Central memory CD8-positive, alpha-beta T cell (primary cell): ENCODE measurements at regions not wholly inside any gene's neighbourhood (a gene's known extent, or its start where the extent isn't known, plus 50 kb on each side); places are given as distances from the start of the nearest gene placed in this dataset.

Source experiments
- ATAC-seq: fragments of 150-1000 bp; cut with Tn5 transposase; replicated peaks from 2 replicates; pipeline ENCODE4 v1.10.0; 2022; ENCODE audit warnings: mild to moderate bottlenecking, moderate FRiP score, moderate number of reproducible peaks; ENCODE audit not compliant: poor library complexity, severe bottlenecking; ENCODE audit errors: extremely low read depth
- DNase-seq, 2 donors: peaks; one replicate each; pipeline ENCODE4 v3.0.0; 2021; ENCODE audit warnings: low spot score in 2 of 2
- H3K27ac Mint-ChIP-seq: one replicate; pipeline ENCODE4 v1.8.0; 2022; ENCODE audit warnings: low read depth, mild to moderate bottlenecking, moderate library complexity, mixed read lengths
- H3K27me3 Mint-ChIP-seq: one replicate; pipeline ENCODE4 v1.8.0; 2022; ENCODE audit warnings: mixed read lengths
- H3K36me3 Mint-ChIP-seq: one replicate; pipeline ENCODE4 v1.8.0; 2022; ENCODE audit warnings: mild to moderate bottlenecking, moderate library complexity, mixed read lengths; ENCODE audit not compliant: insufficient read depth
- H3K4me1 Mint-ChIP-seq: one replicate; pipeline ENCODE4 v1.8.0; 2022; ENCODE audit warnings: mixed read lengths
- H3K4me3 Mint-ChIP-seq: one replicate; pipeline ENCODE4 v1.8.0; 2022; ENCODE audit warnings: mild to moderate bottlenecking, moderate library complexity, mixed read lengths
- H3K9me3 Mint-ChIP-seq: one replicate; pipeline ENCODE4 v1.8.0; 2022; ENCODE audit warnings: mixed read lengths

DNA sequence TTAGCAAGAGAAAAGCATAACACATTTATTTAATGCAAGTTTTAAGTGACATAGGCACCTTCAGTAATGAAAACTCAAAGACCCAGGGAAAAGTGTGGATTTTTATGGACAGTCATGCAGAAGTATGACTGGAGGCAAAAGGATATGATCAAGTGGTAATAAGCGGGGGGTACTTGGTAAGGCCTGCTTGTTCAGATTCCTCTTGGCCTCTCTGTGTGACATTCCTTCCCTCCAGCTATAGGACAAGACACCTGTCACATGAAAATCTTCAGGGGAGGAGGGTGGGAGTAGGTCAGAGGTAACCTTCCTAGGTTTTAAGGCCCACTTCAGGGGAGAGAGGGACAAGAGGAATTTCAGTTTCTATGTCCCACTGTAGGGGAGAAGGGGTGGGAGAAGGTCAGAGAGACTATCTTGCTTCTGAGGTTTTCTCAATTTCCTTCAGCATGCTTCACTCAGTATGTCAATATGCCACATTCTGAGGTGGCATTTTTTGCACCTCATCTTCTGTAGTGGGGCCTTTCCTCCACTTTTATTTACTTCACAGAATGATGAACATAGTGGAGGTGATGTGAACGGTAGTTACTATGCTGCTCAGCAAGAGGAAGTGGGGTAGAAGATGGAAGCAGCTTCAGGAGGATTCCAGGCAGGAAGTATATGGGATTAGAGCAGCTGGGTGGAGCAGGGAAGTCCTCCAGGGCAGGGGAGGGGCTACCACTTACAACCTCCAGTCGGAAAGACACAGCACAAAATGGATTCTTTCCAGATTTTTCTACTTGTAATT, 73.2 kb upstream of the RFC3 start:
- Mint-ChIP-seq H3K27ac (peak overlapping the region; percentile 87), H3K36me3 (peaks cover 4% of the 10 kb centered on the region), H3K27me3 (no peaks in the 10 kb centered on the region), H3K4me1 (peaks cover 36% of the 10 kb centered on the region), H3K9me3 (no peaks in the 10 kb centered on the region), H3K4me3 (no peak overlapping the region)
- DNase-seq (no peak), ATAC-seq (peak; percentile 33)

DNA sequence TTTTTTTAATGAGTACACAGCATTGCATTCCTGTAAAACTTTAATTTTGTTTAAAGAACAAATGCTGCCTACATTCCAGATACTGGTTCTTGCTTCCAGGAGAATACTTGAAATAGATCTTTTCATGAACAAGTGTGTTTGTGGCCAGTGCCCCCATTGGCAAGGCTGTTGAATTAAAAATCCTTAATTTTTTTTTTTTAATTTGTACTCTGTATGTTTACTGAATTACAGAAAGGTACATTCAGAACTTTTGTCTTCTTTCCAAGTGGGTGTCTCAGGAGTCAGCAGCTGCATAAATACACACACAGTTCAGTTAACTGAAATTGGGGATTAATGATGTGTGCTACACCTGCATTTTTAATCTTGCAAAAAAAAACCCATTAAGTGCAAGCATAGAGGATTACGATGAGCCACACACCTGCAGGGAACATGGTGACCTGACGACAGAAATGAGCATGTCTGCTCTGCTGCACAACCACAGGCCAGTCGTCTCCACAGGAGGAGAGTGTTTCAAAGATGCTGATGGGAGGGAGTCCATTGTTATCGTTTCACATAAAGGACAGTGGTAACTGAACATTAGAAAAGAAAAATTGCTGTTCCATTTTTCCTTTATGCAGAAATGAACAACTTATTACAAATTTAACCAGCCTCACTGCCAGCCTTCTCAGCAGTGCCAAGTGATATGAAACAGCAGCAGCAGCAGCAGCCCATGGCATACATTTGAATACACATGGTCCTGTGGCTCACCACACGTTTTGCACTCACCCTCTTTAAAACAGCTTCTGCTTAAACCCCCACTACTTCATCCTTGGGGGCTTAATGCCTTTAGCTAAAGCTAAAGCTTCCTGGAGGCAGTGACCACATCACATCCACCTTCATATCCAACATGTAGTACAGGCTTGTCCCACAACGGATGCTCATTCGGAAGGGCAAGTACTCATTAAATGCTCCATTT, 72.3 kb upstream of the RFC3 start:
- peaks cover 33% of the 10 kb centered on the region for H3K4me1 Mint-ChIP-seq
- H3K27me3 Mint-ChIP-seq = no peaks in the 10 kb centered on the region
- H3K4me3 Mint-ChIP-seq = no peak overlapping the region
- no peak for DNase-seq
- peaks cover 4% of the 10 kb centered on the region for H3K36me3 Mint-ChIP-seq
- no peaks in the 10 kb centered on the region for H3K9me3 Mint-ChIP-seq
- peak overlapping the region; percentile 87 for H3K27ac Mint-ChIP-seq
- ATAC-seq = no peak

DNA sequence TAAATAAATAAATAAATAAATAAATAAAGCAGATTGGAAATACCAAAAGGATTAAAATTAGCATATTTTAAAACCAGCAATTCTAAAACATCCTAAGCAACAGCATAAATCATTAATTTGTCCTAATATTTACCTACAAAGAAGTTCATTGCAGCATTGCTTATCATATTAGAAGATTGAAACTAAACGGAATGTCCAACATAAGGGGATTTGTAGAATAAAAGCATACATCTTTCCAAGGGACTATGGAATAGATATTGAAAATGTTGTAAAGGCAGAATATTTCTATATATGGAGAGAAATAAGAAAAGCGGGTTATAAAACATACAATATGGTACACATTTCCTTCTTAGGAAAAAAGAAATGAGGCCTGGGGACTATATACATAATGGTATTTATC, 71.1 kb upstream of the RFC3 start:
- ATAC-seq (no peak), DNase-seq (no peak)
- Mint-ChIP-seq H3K4me3 (no peak overlapping the region), H3K4me1 (peaks cover 29% of the 10 kb centered on the region), H3K27ac (no peak overlapping the region), H3K9me3 (no peaks in the 10 kb centered on the region), H3K27me3 (no peaks in the 10 kb centered on the region), H3K36me3 (peaks cover 4% of the 10 kb centered on the region)

DNA sequence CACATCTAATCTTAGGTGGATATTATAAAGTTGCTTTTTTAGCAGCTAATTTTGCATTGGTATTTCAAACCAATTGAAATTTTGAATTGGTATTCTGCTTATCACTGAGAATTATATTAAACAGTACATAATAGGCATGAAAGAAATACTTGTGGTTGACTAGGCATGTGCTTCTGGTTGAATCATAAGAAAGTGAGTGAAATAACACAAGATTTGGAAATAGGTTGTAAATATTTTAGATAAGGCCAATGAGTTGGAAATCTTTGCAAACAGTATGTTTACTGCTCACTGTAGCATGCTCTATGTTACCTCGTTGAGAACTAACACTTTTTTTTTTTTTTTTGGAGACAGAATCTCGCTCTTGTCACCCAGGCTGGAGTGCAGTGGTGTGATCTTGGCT, 66.8 kb upstream of the RFC3 start:
- no peak for DNase-seq
- no peak for ATAC-seq
- Mint-ChIP-seq H3K27ac (no peak overlapping the region), H3K36me3 (no peaks in the 10 kb centered on the region), H3K27me3 (no peaks in the 10 kb centered on the region), H3K4me3 (no peak overlapping the region), H3K9me3 (no peaks in the 10 kb centered on the region), H3K4me1 (no peaks in the 10 kb centered on the region)

DNA sequence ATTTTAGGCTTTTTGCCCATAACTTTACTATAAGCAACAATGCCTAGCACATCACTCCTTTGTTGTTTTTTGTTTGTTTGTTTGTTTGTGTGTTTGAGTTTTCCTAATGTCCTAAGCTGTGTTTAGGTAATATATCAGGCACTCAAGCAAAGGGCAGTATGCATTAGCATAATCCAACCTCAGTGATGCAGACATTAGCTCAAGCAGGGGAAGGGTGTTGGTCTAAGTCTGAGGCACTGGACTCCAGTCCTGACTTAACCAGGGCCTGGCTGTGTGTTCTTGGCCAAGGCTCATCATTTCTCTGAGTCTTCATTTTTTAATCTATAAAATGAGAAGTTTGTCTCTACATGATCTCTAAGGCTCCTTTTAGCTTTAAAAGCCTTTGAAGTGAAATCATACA, 65.9 kb upstream of the RFC3 start:
- no peaks in the 10 kb centered on the region for H3K36me3 Mint-ChIP-seq
- no peak overlapping the region for H3K27ac Mint-ChIP-seq
- H3K4me3 Mint-ChIP-seq = no peak overlapping the region
- no peak for ATAC-seq
- H3K27me3 Mint-ChIP-seq = no peaks in the 10 kb centered on the region
- no peaks in the 10 kb centered on the region for H3K9me3 Mint-ChIP-seq
- DNase-seq = no peak
- H3K4me1 Mint-ChIP-seq = no peaks in the 10 kb centered on the region

DNA sequence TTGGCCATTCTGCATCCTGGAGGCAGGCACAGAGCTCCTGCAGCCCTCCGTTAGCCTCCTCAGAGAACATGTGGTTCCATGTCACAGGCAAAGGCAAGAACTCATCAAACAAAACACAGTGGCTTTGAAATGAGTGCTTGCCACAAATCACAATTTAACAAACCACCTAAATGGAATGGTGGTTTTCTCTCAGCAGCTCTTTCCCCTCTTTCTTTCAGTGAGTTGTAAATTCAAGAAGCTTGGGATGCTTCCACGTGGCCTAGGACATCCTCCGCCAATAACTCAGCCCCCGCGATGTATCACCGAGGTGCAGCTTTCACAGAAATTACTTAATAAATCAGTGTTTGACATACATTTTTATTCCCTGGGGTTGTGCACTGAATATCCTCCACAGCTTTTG, 65.4 kb upstream of the RFC3 start:
- Mint-ChIP-seq H3K4me3 (no peak overlapping the region), H3K36me3 (no peaks in the 10 kb centered on the region), H3K27me3 (no peaks in the 10 kb centered on the region), H3K9me3 (no peaks in the 10 kb centered on the region), H3K27ac (no peak overlapping the region), H3K4me1 (no peaks in the 10 kb centered on the region)
- DNase-seq (no peak), ATAC-seq (no peak)

DNA sequence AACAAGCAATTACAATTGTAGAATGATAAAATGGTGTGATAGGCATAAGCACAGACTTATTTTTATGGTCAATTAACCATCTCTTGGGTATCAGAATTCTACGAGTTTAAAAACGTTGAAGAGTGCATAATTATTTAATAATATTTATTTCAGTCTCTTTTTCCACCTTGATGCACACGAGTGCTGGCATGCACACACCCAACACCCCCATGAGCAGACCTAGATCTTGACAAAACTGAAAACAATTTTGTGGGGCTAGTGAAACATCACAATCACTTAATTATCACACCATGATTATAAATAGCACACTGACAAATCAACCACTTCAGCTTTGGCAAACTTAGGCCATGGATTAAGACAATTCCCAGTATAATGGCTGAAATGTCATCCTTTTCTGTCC, 61.0 kb upstream of the RFC3 start:
- Mint-ChIP-seq H3K9me3 (no peaks in the 10 kb centered on the region), H3K4me1 (no peaks in the 10 kb centered on the region)

DNA sequence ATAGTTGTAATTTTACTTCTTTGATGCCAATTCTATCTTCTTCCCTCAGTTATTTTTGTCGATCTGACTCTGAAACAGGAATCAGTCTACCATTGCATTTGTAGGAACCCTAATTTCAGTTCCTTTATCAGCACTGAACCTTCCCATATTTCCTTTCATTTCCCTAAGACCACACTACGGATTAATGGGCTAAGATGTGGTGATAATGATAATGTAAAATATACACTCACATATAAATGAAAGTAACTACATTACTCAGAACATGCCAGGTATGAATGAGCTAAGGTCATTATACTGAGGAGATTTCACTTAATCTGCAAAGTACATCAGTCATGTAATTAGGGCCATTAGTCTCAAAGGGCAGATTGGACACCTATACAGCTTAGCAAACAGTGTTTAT, 60.2 kb upstream of the RFC3 start:
- Mint-ChIP-seq H3K27me3 (no peaks in the 10 kb centered on the region), H3K36me3 (no peaks in the 10 kb centered on the region), H3K4me1 (no peaks in the 10 kb centered on the region), H3K9me3 (no peaks in the 10 kb centered on the region), H3K27ac (no peak overlapping the region), H3K4me3 (no peak overlapping the region)
- no peak for DNase-seq
- no peak for ATAC-seq

More for the DNA sequence above, 61.0 kb upstream of the RFC3 start:
- Mint-ChIP-seq H3K27ac (no peak overlapping the region), H3K36me3 (no peaks in the 10 kb centered on the region), H3K27me3 (no peaks in the 10 kb centered on the region), H3K4me3 (no peak overlapping the region)
- DNase-seq (no peak), ATAC-seq (no peak)

DNA sequence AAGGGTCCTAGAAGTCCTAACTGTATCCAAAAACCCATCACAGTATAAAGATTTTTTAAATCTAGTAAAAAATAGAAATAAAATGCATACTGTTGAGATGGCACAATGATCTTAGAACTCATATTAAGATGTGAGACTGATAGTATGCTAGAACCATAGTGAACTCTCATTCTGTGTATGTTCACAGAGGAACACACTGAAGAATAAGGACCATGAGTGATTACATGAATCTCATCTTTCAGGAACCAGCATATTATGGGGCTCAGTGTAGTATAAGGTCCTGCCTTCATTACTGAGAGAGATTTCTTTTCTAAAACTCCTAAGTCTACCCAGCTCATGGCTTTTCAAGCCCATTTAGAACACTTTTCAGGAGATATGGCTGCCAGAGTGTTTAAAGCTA, 59.8 kb upstream of the RFC3 start:
- Mint-ChIP-seq H3K27me3 (no peaks in the 10 kb centered on the region), H3K4me3 (no peak overlapping the region), H3K4me1 (no peaks in the 10 kb centered on the region), H3K27ac (no peak overlapping the region), H3K9me3 (no peaks in the 10 kb centered on the region), H3K36me3 (no peaks in the 10 kb centered on the region)
- ATAC-seq = no peak
- no peak for DNase-seq

DNA sequence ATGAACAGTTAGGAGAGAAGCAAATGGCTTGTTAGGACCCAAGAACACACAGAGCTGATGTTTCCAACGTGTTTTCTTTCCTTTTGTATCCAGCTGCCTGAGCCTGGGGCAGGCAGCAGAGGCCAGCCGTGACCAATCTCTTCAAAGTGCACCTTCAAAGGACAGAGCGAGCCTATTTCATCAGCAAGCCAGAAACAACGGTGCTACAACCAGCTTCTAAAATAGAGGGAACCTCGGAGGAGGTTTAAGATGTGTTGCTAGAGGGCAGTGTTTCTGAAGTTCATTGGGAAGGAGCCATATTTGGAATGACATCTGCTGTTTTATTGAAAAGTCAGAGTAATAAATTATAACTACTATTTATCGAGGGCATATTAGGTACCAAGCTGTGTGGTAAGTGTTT, 56.2 kb upstream of the RFC3 start:
- H3K4me3 Mint-ChIP-seq = no peak overlapping the region
- H3K27me3 Mint-ChIP-seq = peaks cover 21% of the 10 kb centered on the region
- no peaks in the 10 kb centered on the region for H3K9me3 Mint-ChIP-seq
- no peaks in the 10 kb centered on the region for H3K36me3 Mint-ChIP-seq
- no peak overlapping the region for H3K27ac Mint-ChIP-seq
- no peak for DNase-seq
- no peaks in the 10 kb centered on the region for H3K4me1 Mint-ChIP-seq
- ATAC-seq = no peak

DNA sequence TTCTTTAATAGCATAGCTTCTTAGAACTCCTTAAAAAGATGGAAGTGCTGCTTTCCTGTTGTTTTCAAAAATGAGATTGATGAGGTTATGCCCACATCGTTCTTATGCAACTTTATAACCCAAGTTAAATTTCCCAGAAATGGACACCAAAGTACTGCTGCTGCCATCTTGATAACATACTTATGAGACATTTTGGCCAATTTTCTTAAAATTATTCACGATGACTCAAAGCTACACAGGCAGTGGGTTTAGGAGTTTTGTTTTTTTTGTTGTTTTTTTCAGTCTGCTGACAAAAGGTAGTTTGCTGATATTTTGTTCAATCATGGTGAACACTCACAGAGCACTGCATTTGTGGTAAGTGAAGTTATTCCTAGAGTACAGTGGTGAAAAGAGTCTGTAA, 54.9 kb upstream of the RFC3 start:
- ATAC-seq (no peak), DNase-seq (no peak)
- no peak overlapping the region for H3K27ac Mint-ChIP-seq
- no peaks in the 10 kb centered on the region for H3K4me1 Mint-ChIP-seq
- no peaks in the 10 kb centered on the region for H3K9me3 Mint-ChIP-seq
- peaks cover 21% of the 10 kb centered on the region for H3K27me3 Mint-ChIP-seq
- H3K4me3 Mint-ChIP-seq = no peak overlapping the region
- H3K36me3 Mint-ChIP-seq = no peaks in the 10 kb centered on the region

DNA sequence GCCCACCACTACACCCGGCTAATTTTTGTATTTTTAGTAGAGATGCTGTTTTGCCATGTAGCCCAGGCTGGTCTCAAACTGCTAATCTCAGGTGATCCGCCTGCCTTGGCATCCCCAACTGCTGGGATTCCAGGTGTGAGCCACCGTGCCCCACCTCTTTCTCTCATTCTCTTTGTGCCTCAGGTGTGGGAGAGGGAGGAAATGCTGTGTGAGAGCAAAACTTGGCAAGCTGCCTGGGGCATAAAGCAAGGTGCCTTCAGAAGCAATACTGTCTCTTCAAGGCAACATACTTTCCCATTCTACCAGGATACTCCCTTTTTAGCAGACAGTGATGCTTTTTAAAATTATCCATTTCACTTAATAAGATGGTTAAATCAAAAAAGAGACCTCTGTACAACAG, 53.2 kb upstream of the RFC3 start:
- Mint-ChIP-seq H3K9me3 (no peaks in the 10 kb centered on the region), H3K36me3 (no peaks in the 10 kb centered on the region), H3K4me1 (no peaks in the 10 kb centered on the region), H3K27me3 (peaks cover 21% of the 10 kb centered on the region), H3K4me3 (no peak overlapping the region), H3K27ac (no peak overlapping the region)
- DNase-seq = no peak
- no peak for ATAC-seq
